DND-41 (cell line): ENCODE measurements at regions not wholly inside any gene's neighbourhood (a gene's known extent, or its start where the extent isn't known, plus 50 kb on each side); places are given as distances from the start of the nearest gene placed in this dataset.

ENCODE experiments used
- ATAC-seq: fragments of 200-7000 bp; cut with Tn5 transposase; 3 replicates; pipeline ENCODE4 v1.9.1; 2021; ENCODE audit warnings: low read depth; ENCODE audit not compliant: insufficient read depth
- DNase-seq: peaks from one replicate; pipeline ENCODE4 v3.0.0-alpha.2; 2020
- H2AFZ ChIP-seq: 2 replicates; pipeline ENCODE4 v1.6.0; 2012; ENCODE audit warnings: low read depth, low read length
- H3K27ac ChIP-seq: 2 replicates; pipeline ENCODE4 v1.5.1; 2012; ENCODE audit warnings: low read length, inconsistent platforms
- H3K27me3 ChIP-seq: fragments of 200-600 bp; sonication (generic); 2 replicates; pipeline ENCODE4 v1.6.0; 2012; ENCODE audit warnings: low read length, mild to moderate bottlenecking, inconsistent platforms; ENCODE audit not compliant: insufficient read depth, poor library complexity
- H3K36me3 ChIP-seq: 2 replicates; pipeline ENCODE4 v1.5.1; 2012; ENCODE audit warnings: low read length, inconsistent platforms; ENCODE audit not compliant: insufficient read depth
- H3K4me1 ChIP-seq: 2 replicates; pipeline ENCODE4 v1.5.1; 2012; ENCODE audit warnings: mild to moderate bottlenecking, low read length; ENCODE audit not compliant: insufficient read depth
- H3K4me2 ChIP-seq: 2 replicates; pipeline ENCODE4 v1.6.0; 2012; ENCODE audit warnings: mild to moderate bottlenecking, moderate library complexity, low read length, inconsistent platforms; ENCODE audit not compliant: insufficient read depth
- H3K4me3 ChIP-seq, 2 experiments: fragments of 200-600 bp in 1 of 2; shearing (Covaris generic) in 1 of 2; 2 replicates each; pipeline ENCODE4 v1.5.1; 2012 to 2016; ENCODE audit warnings: inconsistent platforms in 2 of 2, low read length in 2 of 2, mild to moderate bottlenecking in 2 of 2, low read depth in 1 of 2, moderate library complexity in 1 of 2
- H3K79me2 ChIP-seq: 2 replicates; pipeline ENCODE4 v1.6.0; 2012; ENCODE audit warnings: low read length, inconsistent platforms; ENCODE audit not compliant: insufficient read depth
- H3K9ac ChIP-seq: 2 replicates; pipeline ENCODE4 v1.6.0; 2012; ENCODE audit warnings: low read depth, mild to moderate bottlenecking, inconsistent platforms, low read length, moderate library complexity
- H3K9me3 ChIP-seq: 2 replicates; pipeline ENCODE4 v1.5.1; 2012; ENCODE audit warnings: low read length, moderate library complexity, mild to moderate bottlenecking, inconsistent platforms; ENCODE audit not compliant: insufficient read depth, severe bottlenecking
- H4K20me1 ChIP-seq: 2 replicates; pipeline ENCODE4 v1.6.0; 2012; ENCODE audit warnings: low read length; ENCODE audit not compliant: insufficient read depth
- EZH2 ChIP-seq: IDR thresholded peaks from 3 replicates; pipeline ENCODE4 v1.6.1; 2012; ENCODE audit warnings: borderline replicate concordance, low read depth, mild to moderate bottlenecking, moderate library complexity, low read length, inconsistent platforms; ENCODE audit not compliant: severe bottlenecking
- TF ChIP-seq, protein P1 (sequence below): IDR thresholded peaks from 2 replicates; pipeline ENCODE4 v1.5.1; 2012; ENCODE audit warnings: borderline replicate concordance, low read length, moderate library complexity, mild to moderate bottlenecking; ENCODE audit not compliant: poor library complexity, severe bottlenecking; ENCODE audit errors: extremely low read depth

DNA sequence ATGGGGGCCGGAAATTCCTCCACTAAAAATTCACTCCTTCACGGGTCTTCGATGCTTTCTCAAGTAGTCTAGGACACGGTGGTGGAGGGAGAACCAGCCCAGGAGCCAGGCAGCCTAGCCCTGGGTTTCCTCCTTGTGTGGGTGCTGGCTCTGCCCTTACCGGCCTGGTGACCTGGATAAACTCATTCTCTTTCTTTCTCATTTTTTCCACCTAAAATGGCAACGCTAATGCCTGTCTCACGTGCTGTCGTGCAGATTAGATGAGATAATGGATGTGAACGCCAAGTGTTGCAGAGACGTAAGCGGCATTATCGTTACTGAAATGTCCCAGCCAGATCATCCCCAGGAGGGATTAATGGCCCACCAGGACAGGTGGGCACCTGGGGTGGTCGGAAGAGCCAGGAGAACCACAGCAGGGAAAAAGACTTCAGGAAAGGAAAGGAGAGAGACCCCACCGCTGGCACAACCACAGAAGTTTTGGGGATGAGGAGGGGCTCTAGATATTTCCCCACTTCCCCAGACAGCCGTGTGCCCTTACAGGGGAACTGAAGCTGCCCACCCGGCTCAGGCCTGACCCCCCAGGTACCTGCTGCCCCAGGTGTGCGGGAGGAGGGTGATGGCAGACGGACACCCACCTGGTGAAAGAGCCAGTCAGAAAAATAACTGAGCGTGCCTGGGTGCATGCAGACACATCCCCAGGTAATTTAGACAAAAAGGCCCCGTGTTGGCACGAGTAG lies 100.8 kb upstream of the ASAP2 start:
- H4K20me1 ChIP-seq = no peaks in the 10 kb centered on the region
- no peaks in the 10 kb centered on the region for H3K36me3 ChIP-seq
- no peak overlapping the region for H3K9ac ChIP-seq
- no peak overlapping the region for H3K27ac ChIP-seq
- no peak overlapping the region for H2AFZ ChIP-seq
- no peak for ATAC-seq
- no peaks in the 10 kb centered on the region for H3K4me1 ChIP-seq
- no peaks in the 10 kb centered on the region for H3K79me2 ChIP-seq
- no peak for DNase-seq
- no peak overlapping the region for H3K4me3 ChIP-seq
- no peaks in the 10 kb centered on the region for H3K27me3 ChIP-seq
- TF ChIP-seq EZH2 = no peak
- TF ChIP-seq, protein P1, sequence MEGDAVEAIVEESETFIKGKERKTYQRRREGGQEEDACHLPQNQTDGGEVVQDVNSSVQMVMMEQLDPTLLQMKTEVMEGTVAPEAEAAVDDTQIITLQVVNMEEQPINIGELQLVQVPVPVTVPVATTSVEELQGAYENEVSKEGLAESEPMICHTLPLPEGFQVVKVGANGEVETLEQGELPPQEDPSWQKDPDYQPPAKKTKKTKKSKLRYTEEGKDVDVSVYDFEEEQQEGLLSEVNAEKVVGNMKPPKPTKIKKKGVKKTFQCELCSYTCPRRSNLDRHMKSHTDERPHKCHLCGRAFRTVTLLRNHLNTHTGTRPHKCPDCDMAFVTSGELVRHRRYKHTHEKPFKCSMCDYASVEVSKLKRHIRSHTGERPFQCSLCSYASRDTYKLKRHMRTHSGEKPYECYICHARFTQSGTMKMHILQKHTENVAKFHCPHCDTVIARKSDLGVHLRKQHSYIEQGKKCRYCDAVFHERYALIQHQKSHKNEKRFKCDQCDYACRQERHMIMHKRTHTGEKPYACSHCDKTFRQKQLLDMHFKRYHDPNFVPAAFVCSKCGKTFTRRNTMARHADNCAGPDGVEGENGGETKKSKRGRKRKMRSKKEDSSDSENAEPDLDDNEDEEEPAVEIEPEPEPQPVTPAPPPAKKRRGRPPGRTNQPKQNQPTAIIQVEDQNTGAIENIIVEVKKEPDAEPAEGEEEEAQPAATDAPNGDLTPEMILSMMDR = no peak
- H3K9me3 ChIP-seq = no peaks in the 10 kb centered on the region
- no peak overlapping the region for H3K4me2 ChIP-seq

DNA sequence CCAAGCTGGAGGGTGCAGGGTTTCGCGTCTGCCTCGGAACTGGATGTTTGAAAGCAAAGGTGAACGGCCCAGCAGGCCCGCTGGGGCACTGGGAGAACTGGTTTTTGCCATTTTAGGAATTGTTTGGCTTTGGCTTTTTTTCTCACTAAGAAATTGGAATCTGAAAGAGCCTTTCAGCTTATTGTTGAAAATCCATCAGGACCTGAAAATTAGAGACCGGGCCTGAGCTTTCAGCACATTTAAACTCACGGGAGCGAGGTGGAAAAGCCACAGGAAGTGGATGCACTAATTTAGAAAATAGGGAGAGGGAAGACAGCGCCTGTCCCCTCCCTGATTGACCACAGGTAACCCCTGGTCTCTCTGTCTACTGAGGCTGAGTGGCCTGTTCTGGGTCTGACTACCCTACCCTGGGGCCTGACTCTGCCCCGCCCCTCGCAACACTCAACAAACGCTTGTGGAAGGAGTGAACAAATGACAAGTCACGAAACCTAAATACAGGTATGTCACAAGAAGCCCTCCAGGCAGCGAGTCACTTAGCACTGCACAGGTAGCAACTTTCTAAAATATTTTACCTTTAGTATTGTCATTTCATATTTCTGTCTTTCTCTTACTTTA lies 100.3 kb upstream of the MBOAT2 start:
- no peak overlapping the region for H3K4me3 ChIP-seq
- no peak overlapping the region for H3K9ac ChIP-seq
- no peak overlapping the region for H2AFZ ChIP-seq
- no peaks in the 10 kb centered on the region for H3K79me2 ChIP-seq
- TF ChIP-seq EZH2 = no peak
- TF ChIP-seq, protein P1 = no peak
- no peaks in the 10 kb centered on the region for H4K20me1 ChIP-seq
- no peak overlapping the region for H3K4me2 ChIP-seq
- no peak overlapping the region for H3K27ac ChIP-seq
- no peaks in the 10 kb centered on the region for H3K27me3 ChIP-seq
- H3K36me3 ChIP-seq = no peaks in the 10 kb centered on the region
- DNase-seq (no peak), ATAC-seq (no peak)
- H3K4me1 ChIP-seq = peaks cover 12% of the 10 kb centered on the region
- no peaks in the 10 kb centered on the region for H3K9me3 ChIP-seq

DNA sequence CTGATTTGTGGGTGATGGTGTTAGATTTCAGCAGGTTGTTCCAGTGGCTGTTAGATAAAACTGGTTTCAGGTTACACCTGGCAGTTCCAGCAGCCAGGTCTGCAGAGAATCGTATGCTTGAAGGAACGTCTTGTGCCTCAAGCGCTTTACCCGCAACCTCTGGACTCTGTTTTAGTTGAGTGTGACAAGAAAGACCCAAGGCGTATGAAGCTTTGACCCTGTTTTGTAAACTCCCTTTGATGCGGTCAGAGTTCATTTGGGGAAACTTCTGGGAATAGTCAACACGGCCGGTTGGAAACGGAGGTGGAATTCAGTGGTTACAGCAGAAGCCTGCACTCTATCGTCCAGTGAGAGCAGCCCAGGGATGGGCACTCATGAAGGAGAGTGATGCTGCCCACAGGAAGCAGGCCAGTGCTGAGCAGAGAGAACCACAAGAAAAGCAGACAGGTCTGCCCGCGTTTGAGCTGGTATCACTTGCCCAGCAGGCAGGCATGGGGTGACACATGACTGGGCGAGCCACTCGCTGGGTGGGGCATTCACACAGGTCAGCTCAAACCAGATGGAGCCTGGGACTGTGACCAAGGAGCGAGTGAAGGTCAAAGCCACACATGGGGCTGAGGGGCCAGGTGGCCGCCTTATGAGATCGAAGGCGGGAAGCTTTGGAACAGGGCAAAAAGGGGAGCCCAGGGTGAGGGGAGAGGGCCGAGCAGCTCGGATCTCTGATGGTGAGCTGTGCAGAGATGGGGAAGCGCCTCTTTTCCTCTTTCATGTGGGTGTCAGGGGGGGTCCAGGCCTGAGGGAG lies 99.6 kb upstream of the MBOAT2 start:
- no peak overlapping the region for H3K4me3 ChIP-seq
- H3K27ac ChIP-seq = no peak overlapping the region
- no peaks in the 10 kb centered on the region for H3K79me2 ChIP-seq
- no peaks in the 10 kb centered on the region for H4K20me1 ChIP-seq
- no peak for TF ChIP-seq EZH2
- TF ChIP-seq, protein P1 = no peak
- ATAC-seq (no peak), DNase-seq (no peak)
- no peaks in the 10 kb centered on the region for H3K27me3 ChIP-seq
- H3K36me3 ChIP-seq = no peaks in the 10 kb centered on the region
- no peaks in the 10 kb centered on the region for H3K9me3 ChIP-seq
- no peak overlapping the region for H2AFZ ChIP-seq
- no peak overlapping the region for H3K4me2 ChIP-seq
- H3K9ac ChIP-seq = no peak overlapping the region
- H3K4me1 ChIP-seq = peaks cover 16% of the 10 kb centered on the region
